K562 (cell line): ENCODE measurements at regions not wholly inside any gene's neighbourhood (a gene's known extent, or its start where the extent isn't known, plus 50 kb on each side); places are given as distances from the start of the nearest gene placed in this dataset.
"Not testable (repeated sequence)": the region's sequence is repeated elsewhere in the genome, so short reads cannot be mapped to it uniquely, and the experiment has no call there.

Experiments
- ATAC-seq: fragments of 200-7000 bp; cut with Tn5 transposase; 3 replicates; pipeline ENCODE4 v1.9.1; 2020; ENCODE audit warnings: moderate library complexity
- BruUV-seq: library from RNA; stranded (reverse); fragments of 400-500 nt; replicated peaks from 2 replicates; lab custom pipeline; 2021; lab: Mats Ljungman, UMichigan
- CTCF ChIA-PET: fragments of 300-600 bp; formaldehyde crosslinking; extraction: SDS; loops from one replicate; lab custom pipeline; 2021; ENCODE audit warnings: low intra/inter-chr PET ratio; lab: Yijun Ruan, JAX
- POLR2A ChIA-PET: fragments of 300-600, 350-650 bp; sonication (Branson Sonifier 250); formaldehyde crosslinking; extraction: SDS; loops from one replicate; lab custom pipeline; 2021; ENCODE audit warnings: antibody characterized with exemption, inconsistent platforms; lab: Yijun Ruan, JAX
- DNase-seq, 4 experiments: peaks; one replicate each; pipeline versions ENCODE4 v3.0.0 to v3.0.0-alpha.2; 2011 to 2018; ENCODE audit warnings: low spot score in 3 of 4, mixed read lengths in 3 of 4; ENCODE audit errors: extremely low read depth in 1 of 4
- FAIRE-seq: peaks from 2 replicates; lab custom pipeline; 2011; peaks lifted over from hg19 to GRCh38; lab: Jason Lieb, UNC
- H2AFZ ChIP-seq: 2 replicates; pipeline ENCODE4 v1.6.0; 2011; ENCODE audit warnings: low read depth, low read length, control low read depth, inconsistent platforms
- H3K27ac ChIP-seq: fragments of 200-600 bp; 3 replicates; pipeline ENCODE4 v1.8.0; 2011; ENCODE audit warnings: low read depth, mild to moderate bottlenecking, control low read depth, inconsistent platforms, low read length, moderate library complexity, mixed read lengths; ENCODE audit errors: extremely low read depth
- H3K27me3 ChIP-seq, 2 experiments: fragments of 300-600 bp in 1 of 2; 2 replicates in 1 of 2; 3 replicates in 1 of 2; pipeline versions ENCODE4 v1.6.0 to v1.8.0; 2011; ENCODE audit warnings: inconsistent platforms in 2 of 2, low read length in 2 of 2, mild to moderate bottlenecking in 1 of 2, mixed read lengths in 1 of 2, moderate library complexity in 1 of 2; ENCODE audit not compliant: control insufficient read depth in 2 of 2, insufficient read depth in 2 of 2
- H3K36me3 ChIP-seq: fragments of 300-600 bp; 3 replicates; pipeline ENCODE4 v1.8.0; 2011; ENCODE audit warnings: mild to moderate bottlenecking, low read length, inconsistent platforms; ENCODE audit not compliant: control insufficient read depth, insufficient read depth
- H3K4me1 ChIP-seq, 2 experiments: fragments of 200-600 bp in 1 of 2; replicated peaks in 1 of 2; 2 replicates in 1 of 2; 3 replicates in 1 of 2; pipeline versions ENCODE4 v1.5.1 to v1.8.0; 2011; ENCODE audit warnings: inconsistent platforms in 2 of 2, low read length in 2 of 2, mild to moderate bottlenecking in 1 of 2, mixed read lengths in 1 of 2, moderate library complexity in 1 of 2; ENCODE audit not compliant: control insufficient read depth in 2 of 2, insufficient read depth in 2 of 2
- H3K4me2 ChIP-seq: 2 replicates; pipeline ENCODE4 v1.6.1; 2011; ENCODE audit warnings: low read length, control low read depth, inconsistent platforms, mixed read lengths; ENCODE audit not compliant: insufficient read depth
- H3K4me3 ChIP-seq: fragments of 200-600 bp; sonication (generic), shearing (Covaris generic); 2 replicates; pipeline ENCODE4 v1.5.1; 2016; ENCODE audit warnings: control low read depth, inconsistent platforms
- H3K79me2 ChIP-seq: fragments of 200-600 bp; 3 replicates; pipeline ENCODE4 v1.8.0; 2011; ENCODE audit warnings: low read length, inconsistent platforms; ENCODE audit not compliant: control insufficient read depth, insufficient read depth
- H3K9ac ChIP-seq, 2 experiments: 2 replicates each; pipeline versions ENCODE4 v1.6.0 to v1.6.1; 2011; ENCODE audit warnings: low read depth in 2 of 2, low read length in 2 of 2, control low read depth in 1 of 2, inconsistent platforms in 1 of 2, mild to moderate bottlenecking in 1 of 2, mixed read lengths in 1 of 2; ENCODE audit not compliant: insufficient read depth in 1 of 2
- H3K9me1 ChIP-seq: one replicate; pipeline ENCODE4 v1.6.0; 2011; ENCODE audit warnings: inconsistent platforms, mild to moderate bottlenecking, low read length, moderate library complexity; ENCODE audit not compliant: control insufficient read depth, insufficient read depth
- H3K9me3 ChIP-seq: replicated peaks from 2 replicates; pipeline ENCODE4 v1.5.1; 2011; ENCODE audit warnings: low read depth, low read length, inconsistent platforms; ENCODE audit not compliant: control insufficient read depth, insufficient read depth
- H4K20me1 ChIP-seq: replicated peaks from 2 replicates; pipeline ENCODE4 v1.6.1; 2011; ENCODE audit warnings: low read length, inconsistent platforms, mixed read lengths; ENCODE audit not compliant: control insufficient read depth, insufficient read depth
- WGBS: fragments of 100-300 bp; shearing (Covaris generic); methylation state at CpG from one replicate; pipeline ENCODE4 v1.1.6; 2016; ENCODE audit warnings: low coverage, mixed read lengths; ENCODE audit not compliant: insufficient coverage; ENCODE audit errors: missing lambda C conversion rate; 5-methylcytosine and 5-hydroxymethylcytosine counted together
- in situ Hi-C: fragments of 300-500 bp; cut with MboI; formaldehyde crosslinking; loops from 4 replicates; pipeline ENCODE4 v1.15.0; 2018; ENCODE audit warnings: inconsistent platforms, mixed read lengths
- intact Hi-C: fragments of 100-400 bp; cut with micrococcal nuclease; formaldehyde crosslinking; loops from 2 replicates; pipeline ENCODE4 v1.14.2; 2022
- TF ChIP-seq, protein P1 (sequence below), 3 experiments: IDR thresholded peaks in 2 of 3; conservative IDR thresholded peaks in 1 of 3; 2 replicates each; pipeline ENCODE4 v1.5.1; 2011 to 2012; ENCODE audit warnings: low read length in 3 of 3, mild to moderate bottlenecking in 3 of 3, control low read depth in 2 of 3, improper control_type of control experiment in 1 of 3, inconsistent platforms in 1 of 3, low read depth in 1 of 3, mixed read lengths in 1 of 3, moderate library complexity in 1 of 3; ENCODE audit not compliant: insufficient read depth in 2 of 3

DNA sequence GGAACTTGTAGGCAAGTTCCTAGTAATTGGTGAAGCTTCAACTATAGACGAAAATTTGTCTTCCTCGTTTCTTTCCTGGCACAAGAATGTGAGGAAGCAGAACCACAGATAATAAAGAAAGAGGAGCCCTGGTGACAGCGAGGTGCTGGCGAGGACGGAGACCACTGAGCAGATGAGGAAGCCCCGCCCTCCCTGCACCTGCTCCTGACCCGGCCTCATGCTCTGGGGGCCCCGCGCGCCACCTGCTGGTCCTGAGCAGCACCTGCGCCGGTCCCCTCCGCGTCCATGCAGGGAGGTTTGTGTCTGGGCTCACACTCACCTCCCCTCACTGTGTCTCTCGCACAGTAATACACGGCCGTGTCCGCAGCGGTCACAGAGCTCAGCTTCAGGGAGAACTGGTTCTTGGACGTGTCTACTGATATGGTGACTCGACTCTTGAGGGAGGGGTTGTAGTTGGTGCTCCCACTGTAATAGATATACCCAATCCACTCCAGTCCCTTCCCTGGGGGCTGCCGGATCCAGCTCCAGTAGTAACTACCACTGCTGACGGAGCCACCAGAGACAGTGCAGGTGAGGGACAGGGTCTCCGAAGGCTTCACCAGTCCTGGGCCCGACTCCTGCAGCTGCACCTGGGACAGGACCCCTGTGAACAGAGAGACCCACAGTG lies 1112.5 kb downstream of the TMEM121 start:
- not testable (repeated sequence) for BruUV-seq

More for the DNA sequence above, 1112.5 kb downstream of the TMEM121 start:
- ATAC-seq, H3K27me3 ChIP-seq, intact Hi-C loops, H2AFZ ChIP-seq, H3K9me3 ChIP-seq, H3K79me2 ChIP-seq, H3K4me3 ChIP-seq, POLR2A ChIA-PET, H3K36me3 ChIP-seq, H3K27ac ChIP-seq, CTCF ChIA-PET, H3K9ac ChIP-seq, FAIRE-seq, H3K4me1 ChIP-seq, H3K4me2 ChIP-seq, H3K9me1 ChIP-seq, H4K20me1 ChIP-seq, in situ Hi-C loops: not testable (repeated sequence)
- TF ChIP-seq, protein P1, sequence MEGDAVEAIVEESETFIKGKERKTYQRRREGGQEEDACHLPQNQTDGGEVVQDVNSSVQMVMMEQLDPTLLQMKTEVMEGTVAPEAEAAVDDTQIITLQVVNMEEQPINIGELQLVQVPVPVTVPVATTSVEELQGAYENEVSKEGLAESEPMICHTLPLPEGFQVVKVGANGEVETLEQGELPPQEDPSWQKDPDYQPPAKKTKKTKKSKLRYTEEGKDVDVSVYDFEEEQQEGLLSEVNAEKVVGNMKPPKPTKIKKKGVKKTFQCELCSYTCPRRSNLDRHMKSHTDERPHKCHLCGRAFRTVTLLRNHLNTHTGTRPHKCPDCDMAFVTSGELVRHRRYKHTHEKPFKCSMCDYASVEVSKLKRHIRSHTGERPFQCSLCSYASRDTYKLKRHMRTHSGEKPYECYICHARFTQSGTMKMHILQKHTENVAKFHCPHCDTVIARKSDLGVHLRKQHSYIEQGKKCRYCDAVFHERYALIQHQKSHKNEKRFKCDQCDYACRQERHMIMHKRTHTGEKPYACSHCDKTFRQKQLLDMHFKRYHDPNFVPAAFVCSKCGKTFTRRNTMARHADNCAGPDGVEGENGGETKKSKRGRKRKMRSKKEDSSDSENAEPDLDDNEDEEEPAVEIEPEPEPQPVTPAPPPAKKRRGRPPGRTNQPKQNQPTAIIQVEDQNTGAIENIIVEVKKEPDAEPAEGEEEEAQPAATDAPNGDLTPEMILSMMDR (IDR thresholded peaks at IDR 0.05 in 2 of 3, conservative IDR thresholded peaks at IDR 0.05 in 1 of 3; ENCODE audit: insufficient read depth in 2 of 3, low read depth in 1 of 3, low read length in 3 of 3), result peak; percentile 20 to 23 (median 23); a peak in 2 of 6 replicates
- DNase-seq, result peak; percentile 5 to 17 (median 10)
- WGBS, result 0% methylated on average over 7 of the region's 25 CpGs
